Heart left ventricle (tissue), 13 donors: ENCODE measurements at regions not wholly inside any gene's neighbourhood (a gene's known extent, or its start where the extent isn't known, plus 50 kb on each side); places are given as distances from the start of the nearest gene placed in this dataset.

Source experiments
- CTCF ChIP-seq, 12 donors: fragments of 200-600 bp; sonication (generic) in 4 of 12; IDR thresholded peaks; one replicate each; pipeline versions ENCODE4 v1.5.0 to v1.8.0; 2018 to 2022; ENCODE audit warnings: antibody characterized with exemption in 12 of 12, mild to moderate bottlenecking in 5 of 12
- POLR2A ChIP-seq, 2 donors: fragments of 450-650 bp; IDR thresholded peaks; one replicate each; pipeline ENCODE4 v1.6.1; 2017; ENCODE audit warnings: antibody characterized with exemption in 2 of 2, mild to moderate bottlenecking in 2 of 2, moderate library complexity in 2 of 2
- donor health status: ischemic (EF 13 %, LVEDD 7.1; RV severe dilation, severe dysfunction).
- donor health status: DM: no; HTN: yes; CAD: no.
- donor health status: DM: no; HTN: no; CAD: no.
- donor health status: ischemic (EF 25% LVEDD 6.9; RV normal size, moderate dysfunction).
- donor health status: ischemic (EF 25% LVEDD 5.7; RV mildly dilated, moderate dysfunction).
- donor health status: ischemic (EF 35%, LVEDD 5.7; RV mildly dilated, moderate dysfunction).
- donor health status: nonischemic (EF 11% LVEDD 7.7; RV severe dilation, severe dysfunction).
- donor health status: DM: yes; HTN: yes; CAD: no.
- donor health status: PGD.
- donor health status: ischemic (EF 29% LVEDD 5.4; RV normal size, mild dysfunction).
- donor health status: nonischemic (EF 23%, LVEDD 6.1; RV moderate dilation, normal function).

- no peak for TF ChIP-seq CTCF (IDR thresholded peaks at IDR 0.05)
- TF ChIP-seq POLR2A (IDR thresholded peaks at IDR 0.05), result no peak
Measured at GRCh38 chr6:164436976-164437375, 872.4 kb downstream of the C6orf118 start.
